GM19467 (cell line): ENCODE measurements at regions not wholly inside any gene's neighbourhood (a gene's known extent, or its start where the extent isn't known, plus 50 kb on each side); places are given as distances from the start of the nearest gene placed in this dataset.

Source experiments
- ATAC-seq: cut with Tn5 transposase; IDR thresholded peaks from one replicate; pipeline ENCODE4 v1.9.1; 2021; ENCODE audit warnings: mild to moderate bottlenecking, moderate library complexity; ENCODE audit not compliant: unreplicated experiment

DNA sequence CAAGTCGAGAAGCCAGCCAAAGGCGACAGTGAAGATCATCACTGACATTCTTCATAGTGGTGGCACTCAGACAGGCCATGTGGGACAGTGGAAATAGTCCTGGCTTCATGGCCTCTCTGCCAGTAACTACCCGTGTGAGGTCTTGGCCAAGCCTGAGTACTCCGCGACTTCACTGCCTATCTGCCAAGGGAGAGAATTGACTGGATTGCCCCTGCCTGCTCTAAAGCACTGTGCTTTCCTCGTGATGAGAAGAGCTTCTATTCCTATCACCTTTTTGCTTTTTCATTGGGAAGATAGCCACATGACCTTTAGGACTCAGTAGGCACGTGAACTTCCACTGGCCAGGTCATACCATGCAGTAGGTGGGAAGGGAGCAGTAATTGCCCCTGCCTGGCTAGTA lies 239.3 kb downstream of the HAUS1 start:
- no peak for ATAC-seq

DNA sequence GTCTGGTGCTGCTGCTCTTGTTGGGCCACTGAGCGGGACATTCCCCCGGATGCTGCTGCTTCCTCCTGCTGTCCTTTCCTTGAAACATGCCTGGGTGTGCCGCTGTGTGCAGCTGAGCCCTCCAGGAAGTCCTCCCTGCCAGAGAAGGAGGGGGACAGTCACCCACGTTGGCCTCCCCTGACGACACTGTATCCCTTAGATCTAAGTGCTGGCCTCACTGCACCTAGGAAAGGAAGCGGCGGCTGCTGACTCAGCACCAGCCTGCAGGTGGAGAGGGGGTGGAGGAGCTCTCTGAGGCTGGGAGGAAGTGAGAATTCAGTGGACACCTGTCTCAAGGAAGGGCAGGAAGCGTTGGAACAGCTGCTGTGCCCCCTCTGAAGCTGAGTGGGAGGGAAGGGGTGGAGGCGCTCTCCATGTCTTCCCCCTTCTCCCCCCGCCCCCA lies 239.8 kb downstream of the HAUS1 start:
- ATAC-seq: peak; percentile 72

DNA sequence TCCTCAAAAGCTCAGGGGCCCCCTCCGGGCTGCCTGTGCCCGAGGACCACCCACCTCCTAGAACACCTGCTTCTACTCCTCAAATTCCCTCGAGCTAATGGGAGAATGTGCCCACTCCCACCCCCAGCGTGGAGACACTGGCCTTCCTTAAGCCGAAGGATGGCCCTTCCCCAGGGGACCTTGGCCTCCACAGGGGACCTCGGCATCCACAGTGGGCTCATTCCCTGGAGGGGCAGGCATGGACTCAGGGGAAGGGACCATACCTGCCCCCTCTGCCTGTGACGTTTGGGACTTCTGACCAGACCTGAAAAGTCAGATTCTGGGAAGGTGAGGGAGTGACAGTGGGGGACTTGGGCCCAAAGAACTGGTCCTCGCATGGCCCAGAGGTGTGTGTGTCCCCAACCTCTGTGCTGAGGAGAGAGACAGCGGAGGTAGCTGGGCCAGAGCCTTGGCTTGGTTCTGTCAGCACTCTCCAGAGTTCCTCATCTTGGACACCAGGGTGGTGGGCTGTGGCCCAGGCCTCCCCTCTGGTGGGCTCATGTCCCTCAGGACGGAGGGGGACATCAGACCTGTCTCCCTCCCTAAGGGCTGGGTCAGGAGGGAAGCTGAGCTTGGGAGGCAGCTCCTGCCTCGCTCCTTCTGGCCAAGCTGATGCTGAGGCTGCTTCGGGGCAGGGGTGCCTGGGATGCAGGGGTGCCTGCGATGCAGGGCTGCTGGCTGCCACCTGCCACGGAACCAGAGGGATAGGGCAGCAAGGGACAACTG lies 240.4 kb downstream of the HAUS1 start:
- ATAC-seq: no peak

DNA sequence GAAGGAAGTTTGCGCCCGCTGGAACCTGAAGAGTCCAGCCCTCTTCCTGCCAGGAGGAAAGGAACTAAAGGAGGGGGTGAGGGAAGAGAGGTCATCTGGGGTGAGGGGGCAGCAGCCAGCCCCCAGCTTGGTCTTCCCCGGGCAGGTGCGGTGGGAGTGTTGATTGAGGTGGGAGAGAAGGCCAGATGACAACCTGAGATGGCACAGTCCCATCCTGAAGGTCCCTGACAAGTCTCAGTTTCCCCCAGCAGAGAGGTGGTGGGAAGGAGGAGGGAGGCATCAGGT lies 240.9 kb downstream of the HAUS1 start:
- no peak for ATAC-seq

DNA sequence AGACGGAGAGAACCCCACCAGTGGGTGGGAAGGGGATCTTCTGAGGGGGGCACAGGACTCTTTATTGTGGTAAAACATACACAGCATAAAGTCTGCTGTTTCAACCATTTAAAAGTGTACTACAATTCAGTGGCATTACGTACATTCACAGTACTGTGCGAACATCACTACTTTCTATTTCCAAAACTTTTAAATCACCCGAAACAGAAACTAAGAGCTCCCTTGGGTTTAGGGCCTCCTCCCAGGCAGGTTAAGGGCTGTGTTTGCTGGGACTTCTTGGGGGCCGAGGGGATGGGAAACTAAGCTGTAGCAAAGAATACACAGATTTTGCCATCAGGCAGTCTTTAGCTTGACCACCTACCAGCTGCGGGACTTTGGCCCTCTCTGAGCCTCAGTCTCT lies 242.0 kb downstream of the HAUS1 start:
- ATAC-seq: no peak

DNA sequence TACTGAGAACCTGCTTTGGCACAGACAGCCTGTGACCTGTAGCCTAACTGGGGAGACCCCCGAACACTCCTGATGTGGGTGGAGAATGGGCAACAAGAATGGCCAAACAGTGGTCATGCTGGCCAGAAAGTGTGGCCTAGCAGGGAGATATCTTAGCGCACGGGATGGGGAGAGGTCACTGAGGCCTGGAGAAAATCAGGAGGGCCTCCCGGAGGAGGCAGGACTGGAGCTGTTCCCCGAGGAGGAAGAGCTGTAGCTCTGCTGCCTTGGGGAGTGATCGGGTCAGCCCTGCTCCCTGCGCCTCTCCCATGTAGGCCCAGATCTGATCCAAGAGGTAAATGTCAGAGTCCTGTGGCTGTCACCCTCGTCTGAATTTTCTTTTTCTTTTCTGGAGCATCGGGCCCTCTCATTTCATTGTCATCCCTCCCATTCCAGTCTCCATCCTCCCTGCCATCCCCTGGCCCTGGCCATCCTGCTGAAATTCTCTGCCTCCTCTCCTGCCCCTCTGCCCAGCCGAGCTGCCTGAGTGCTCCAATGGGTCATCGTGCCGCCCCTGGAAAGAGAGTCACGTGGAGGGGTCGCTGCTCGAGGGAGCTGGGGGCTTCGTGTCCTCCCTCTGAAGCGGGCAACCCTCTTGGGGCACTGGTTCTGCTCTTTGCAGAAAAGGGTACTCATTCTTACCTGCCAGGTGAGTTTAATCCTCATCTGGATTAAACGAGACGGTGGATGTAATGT lies 242.9 kb downstream of the HAUS1 start:
- no peak for ATAC-seq

DNA sequence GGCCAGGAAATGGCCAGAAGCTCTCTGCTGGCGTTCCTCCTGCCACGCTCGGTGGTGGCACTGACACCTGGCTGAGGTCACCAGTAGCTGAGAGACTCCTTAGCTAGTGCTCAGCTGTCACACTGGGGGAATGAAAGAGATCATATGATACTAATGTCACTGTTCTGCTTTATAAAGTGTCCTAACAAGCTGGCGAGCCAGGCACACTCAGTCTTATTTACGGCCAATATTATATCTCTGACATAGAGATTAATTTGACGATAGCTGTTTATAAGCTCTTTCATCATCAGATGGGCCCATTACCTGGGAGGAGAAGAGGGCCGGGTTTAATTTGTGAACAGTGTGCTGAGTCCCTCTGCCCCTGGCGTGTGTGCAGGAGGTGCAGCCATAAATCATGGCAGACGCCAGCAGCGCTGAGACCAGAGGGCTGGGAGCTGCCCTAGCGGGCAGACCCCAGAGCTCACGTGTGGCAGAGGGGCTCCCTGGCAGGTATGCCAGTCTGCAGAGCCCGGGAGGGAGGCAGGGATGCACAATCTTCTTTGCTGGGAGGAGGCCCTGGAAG lies 246.5 kb downstream of the HAUS1 start:
- no peak for ATAC-seq

DNA sequence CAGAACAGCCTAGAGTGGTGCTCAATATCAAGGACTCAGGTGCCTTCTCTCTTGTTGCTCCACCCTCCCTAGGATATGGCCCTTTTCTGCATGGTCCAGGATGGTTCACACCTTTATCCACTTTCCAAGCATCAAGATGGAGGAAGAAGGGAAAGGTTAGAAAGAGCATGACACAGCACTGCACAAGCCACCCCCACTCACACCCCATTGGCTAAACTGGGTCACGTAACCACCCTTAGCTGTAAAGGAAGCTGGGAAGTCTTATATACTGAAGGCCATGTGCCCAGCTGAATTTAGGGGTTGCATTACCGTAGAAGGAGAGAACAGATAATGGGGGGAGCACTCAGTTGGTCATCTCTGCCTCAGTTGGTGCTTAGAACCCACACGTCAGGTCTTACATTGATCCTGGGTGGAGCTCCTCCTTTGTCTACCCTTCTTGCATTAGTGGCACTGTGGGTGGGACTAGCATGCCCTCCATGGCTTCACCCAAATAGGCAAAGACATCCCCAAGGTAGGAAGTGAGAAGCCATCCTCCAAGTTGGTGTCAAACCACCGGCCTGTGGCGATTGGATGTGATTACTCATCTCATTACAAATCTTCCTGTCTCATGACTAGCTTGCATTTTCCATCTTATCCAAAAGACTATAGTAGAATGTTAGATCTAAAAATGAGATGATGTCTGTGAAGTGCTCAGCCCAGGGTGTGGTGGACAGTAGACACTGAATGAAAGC lies 248.5 kb downstream of the HAUS1 start:
- ATAC-seq: no peak

DNA sequence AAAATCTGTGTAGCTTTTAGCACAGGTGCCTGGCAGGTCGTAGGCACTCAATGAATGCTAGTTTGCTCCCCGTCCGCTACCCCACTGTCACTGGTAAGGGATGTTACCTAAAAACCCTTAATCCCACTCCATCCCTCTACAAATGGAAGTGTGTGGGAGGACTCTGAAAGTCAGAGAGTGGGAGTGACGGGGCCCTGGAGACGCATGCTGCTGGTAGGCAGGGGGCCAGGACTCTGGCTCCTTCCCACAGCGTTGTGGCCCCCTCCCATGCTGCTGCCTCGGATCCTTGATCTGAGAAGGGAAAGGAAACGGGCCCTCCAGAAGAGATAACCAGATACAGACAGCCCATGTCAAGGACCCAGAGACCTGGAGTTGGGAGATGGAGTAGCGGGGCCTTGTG lies 249.3 kb downstream of the HAUS1 start:
- no peak for ATAC-seq

DNA sequence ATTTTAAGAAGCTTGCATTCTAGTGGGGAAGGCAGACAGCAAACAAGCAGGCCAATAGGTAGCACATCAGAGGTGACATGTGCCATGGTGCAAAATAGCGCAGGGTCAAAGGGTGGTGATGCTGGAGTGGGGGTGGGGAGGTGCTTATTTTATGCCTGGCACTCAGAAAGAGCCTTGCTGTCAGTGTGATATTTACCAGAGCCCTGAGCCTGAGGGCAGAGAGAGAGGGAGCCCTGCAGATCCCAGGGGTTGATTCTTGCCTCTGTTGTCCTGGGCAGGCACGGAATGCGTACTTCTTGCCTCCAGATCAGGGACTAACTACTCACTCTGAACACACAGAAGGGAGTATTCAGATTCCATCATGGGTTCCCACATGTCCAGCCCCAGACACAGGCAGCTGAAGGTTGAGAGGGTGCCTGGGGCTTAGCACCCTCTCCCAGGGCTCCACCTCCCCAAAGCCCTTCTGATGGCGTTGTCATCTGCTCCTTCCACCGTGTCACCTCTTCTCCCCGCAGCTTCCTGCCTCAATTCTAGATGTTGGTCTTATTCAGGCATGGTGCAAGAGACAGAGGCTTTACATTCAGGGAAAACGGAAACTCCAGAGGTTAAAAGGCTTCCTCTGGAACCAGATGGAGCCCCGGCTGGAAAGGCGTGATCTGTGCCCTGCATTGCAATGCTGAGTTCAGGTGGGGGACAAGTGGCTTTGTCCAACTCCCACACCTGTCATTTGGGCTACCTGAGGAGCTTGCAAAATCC lies 252.3 kb downstream of the HAUS1 start:
- no peak for ATAC-seq

DNA sequence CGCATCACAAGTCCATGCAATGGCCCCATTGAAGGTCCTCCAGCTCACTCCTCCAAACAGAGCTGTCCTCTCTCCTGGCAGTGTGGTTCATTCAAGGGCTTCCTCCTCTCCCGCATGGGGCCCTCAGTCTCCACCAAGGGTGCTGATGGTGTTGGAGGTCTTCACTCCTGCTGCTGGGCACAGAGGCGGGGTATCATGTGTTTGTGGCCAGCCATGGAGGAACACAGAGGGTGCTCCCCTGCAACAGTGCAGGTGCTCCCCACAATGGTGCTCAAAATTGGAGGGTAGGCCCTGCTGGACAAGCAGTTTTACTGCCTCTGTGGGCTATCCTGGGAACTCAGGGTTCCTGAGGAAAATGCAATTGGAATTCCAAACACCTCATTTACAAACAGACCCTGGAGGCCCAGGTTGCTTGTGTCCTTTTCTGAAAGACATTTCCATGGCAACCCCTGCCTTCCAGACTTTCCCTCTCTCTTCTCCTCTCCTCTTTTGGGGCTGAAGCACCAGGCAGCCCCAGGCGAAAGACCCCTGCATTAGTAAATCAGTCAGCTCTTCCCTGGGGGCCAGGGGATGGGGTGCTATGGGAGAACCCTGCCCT lies 256.0 kb downstream of the HAUS1 start:
- no peak for ATAC-seq

DNA sequence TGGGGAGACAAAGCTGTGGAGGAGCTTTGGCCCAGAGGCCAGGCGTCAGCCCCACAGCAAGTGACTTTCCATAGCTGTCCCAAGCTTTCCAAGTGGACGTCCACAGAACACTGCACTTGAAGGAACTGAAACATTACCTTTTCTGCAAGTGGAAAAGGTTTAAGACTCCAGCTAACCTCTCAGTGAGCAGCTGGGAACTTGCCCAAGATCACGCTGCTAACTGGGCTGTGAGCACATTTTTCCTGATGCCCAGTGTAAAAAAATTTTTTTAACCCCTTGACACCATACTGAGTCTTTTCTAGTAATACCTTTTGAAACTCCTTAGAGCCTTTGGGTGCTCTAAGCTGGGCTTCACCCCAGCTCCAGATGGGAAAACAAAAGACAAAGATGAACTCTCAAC lies 256.7 kb downstream of the HAUS1 start:
- no peak for ATAC-seq

DNA sequence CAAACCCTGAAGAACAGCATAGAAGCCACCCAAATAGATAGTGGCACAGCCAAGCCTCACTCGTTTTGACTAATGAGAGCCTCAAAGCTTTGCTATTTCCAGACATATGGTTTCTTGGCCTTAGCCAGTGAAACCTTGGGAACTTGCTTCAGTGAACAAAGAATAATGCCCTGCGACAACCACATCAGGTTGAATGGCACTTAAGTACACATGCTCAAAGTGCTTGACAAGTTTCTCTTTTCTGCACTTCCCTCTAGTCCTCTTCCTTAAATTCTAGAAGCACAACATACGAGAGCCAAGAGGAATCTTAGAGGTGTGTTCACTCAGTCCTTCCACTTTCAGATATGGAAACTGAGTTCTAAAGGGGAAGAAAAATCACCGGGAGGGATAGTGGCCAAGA lies 258.3 kb downstream of the HAUS1 start:
- no peak for ATAC-seq

DNA sequence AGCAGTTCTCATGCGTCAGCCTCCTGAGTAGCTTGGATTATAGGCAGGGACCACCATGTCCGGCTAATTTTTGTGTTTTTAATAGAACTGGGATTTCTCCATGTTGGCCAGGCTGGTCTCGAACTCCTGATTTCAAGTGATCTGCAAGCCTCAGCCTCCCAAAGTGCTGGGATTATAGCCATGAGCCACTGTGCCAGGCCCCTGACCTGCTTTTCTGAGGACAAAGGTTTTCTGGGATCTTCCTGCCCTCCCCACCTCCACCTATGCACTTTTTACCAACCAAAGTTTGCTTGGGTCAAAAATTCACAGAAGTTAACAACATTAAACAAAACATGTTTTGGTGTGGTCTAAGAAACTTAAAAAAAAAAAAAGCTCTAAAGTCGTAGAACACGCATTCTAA lies 259.9 kb downstream of the HAUS1 start:
- no peak for ATAC-seq

DNA sequence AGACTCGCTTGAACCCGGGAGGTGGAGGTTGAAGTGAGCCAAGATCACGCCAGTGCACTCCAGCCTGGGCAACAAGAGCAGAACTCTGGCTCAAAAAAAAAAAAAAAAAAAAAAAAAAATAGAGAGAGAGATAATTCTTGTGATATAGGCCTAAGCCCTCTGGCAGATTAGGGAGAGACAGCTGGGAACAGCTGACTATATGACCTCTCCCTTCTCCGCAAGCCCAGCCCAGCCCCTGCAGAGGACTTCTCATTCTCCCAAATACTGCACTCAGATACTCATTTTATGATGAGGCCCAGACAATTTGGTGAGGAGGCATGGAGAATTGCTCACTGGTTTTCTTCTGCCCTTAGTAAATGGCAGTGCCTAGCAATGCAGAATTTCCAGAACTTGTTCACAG lies 262.0 kb downstream of the HAUS1 start:
- ATAC-seq: no peak

DNA sequence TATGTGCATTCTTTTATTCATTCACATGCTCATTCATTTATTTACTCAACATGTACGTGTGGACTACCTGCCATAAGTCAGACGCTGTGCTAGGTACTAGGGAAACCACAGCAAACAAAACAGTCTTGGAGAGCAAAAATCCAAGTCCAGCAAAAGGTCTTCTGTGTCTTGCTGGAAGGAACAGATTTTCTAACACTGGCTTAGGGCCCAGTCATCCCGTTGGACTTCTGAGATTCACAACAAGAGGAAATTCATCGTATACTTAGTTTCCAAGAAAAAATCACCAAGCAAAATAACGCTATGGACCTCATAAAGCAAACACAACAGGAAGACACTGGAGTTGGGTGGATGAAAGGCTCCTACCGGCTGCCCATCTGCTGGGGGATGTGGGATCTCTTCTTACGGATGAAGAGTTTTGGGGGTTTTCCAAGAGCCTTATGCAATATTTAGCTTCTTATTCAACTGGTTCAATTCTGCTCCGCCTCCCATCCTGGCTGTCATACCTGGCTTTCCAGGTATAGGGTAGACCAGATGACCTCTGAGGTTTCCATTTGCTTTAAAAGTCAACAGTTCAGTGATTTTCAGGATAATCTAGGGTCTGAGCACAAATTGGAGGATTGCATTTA lies 262.7 kb downstream of the HAUS1 start:
- ATAC-seq: no peak

DNA sequence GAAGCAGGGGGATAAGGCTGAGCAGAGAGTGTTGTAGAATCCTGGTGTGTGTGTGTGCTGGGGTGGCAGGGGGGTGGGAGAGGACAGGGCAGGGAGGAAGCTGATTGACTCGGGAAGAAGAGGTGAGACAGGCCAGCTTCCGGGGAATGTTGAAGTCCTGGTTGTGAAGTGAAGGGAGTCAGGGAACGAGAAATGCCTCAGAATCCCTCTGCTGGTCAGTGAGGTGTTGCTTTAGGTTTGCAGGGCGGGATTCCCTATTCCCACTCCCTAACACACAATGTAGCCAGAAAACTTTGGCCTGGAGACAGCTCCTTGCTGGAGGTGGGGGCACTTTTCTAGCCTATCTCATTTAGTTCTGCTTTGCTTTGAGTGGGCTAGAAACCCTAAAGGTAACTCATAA lies 265.1 kb downstream of the HAUS1 start:
- no peak for ATAC-seq

DNA sequence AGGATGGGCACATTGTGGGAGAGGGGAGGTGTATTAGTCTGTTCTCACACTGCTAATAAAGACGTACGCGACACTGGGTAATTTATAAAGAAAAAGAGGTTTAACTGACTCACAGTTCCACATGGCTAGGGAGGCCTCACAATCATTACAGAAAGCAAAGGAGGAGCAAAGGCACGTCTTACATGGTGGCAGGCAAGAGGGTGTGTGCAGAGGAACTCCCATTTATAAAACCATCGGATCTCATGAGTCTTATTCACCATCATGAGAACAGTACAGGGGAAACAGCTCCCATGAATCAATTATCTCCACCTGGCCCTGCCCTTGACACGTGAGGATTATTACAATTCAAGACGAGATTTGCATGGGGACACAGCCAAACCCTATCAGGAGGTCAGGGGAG lies 266.7 kb downstream of the HAUS1 start:
- ATAC-seq: no peak

DNA sequence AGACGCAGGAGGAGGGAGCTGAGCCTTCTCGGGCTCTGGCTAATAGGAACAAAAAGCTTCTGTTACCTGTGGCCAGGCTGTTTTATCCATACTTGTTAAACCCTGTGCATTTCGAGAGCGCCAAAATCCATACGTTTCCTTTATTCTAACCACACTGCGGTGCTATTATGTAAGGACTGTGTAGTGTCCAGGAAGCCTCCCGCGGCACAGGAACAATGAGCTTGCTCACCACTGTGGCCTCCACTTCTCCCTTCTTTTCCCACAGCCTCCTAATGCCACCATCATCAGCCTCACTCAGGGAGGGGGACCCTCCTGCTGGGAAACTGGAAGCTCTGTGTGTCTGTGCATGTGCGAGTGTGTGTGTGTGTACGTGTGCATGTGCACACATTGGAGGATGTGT lies 268.5 kb downstream of the HAUS1 start:
- ATAC-seq: no peak

DNA sequence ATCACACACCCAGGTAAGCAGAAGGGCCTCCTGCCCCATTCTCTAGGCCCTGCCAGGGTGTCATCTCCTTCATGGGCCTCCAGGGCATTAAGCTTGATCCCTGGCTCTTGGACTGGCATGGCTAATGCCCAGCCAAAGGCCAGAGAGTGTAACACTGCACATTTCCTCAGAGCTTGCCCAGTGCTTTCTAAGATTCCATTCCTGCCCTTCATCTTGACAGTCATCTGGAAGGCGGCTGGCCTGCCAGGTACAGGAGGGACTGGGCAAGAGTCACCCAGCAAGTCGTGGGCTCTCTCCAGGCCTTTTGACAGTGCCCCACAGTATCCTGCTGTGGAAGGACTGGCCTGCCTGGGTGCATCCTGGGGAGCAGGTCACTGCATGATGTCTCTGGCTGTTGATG lies 268.9 kb downstream of the HAUS1 start:
- ATAC-seq: no peak
